ENCODE measurements at regions not wholly inside any gene's neighbourhood (a gene's known extent, or its start where the extent isn't known, plus 50 kb on each side); places are given as distances from the start of the nearest gene placed in this dataset.

DNA sequence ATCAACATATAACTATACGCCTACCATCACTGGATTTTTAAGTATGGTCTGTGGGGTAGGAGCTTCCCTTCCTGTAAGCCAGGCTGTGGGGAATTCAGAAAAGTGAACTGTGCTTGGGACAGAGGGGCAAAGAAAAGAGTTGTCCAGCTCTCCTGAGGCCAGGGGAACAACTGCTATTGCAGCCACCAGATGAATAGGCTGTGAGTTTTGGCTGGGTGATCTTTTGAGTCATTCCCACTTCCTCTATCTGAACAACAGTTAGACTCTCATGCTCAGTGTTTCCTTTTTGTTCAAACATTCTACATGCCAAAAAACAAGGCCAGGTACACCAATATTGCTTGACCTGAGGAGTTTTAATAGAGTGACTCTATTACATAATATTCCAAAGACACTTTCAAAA lies 426.2 kb upstream of the DACH1 start:
- H3K4me1 ChIP-seq (ENCODE audit: control insufficient read depth in 1 of 2, low read depth in 2 of 2) = no peaks in the 10 kb centered on the region
- DNase-seq (ENCODE audit: low spot score) = no peak
- H3K9me3 ChIP-seq = no peaks in the 10 kb centered on the region
- no peak overlapping the region for H3K4me3 ChIP-seq
- no peak overlapping the region for H3K27ac ChIP-seq
- TF ChIP-seq, protein P1, sequence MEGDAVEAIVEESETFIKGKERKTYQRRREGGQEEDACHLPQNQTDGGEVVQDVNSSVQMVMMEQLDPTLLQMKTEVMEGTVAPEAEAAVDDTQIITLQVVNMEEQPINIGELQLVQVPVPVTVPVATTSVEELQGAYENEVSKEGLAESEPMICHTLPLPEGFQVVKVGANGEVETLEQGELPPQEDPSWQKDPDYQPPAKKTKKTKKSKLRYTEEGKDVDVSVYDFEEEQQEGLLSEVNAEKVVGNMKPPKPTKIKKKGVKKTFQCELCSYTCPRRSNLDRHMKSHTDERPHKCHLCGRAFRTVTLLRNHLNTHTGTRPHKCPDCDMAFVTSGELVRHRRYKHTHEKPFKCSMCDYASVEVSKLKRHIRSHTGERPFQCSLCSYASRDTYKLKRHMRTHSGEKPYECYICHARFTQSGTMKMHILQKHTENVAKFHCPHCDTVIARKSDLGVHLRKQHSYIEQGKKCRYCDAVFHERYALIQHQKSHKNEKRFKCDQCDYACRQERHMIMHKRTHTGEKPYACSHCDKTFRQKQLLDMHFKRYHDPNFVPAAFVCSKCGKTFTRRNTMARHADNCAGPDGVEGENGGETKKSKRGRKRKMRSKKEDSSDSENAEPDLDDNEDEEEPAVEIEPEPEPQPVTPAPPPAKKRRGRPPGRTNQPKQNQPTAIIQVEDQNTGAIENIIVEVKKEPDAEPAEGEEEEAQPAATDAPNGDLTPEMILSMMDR (IDR thresholded peaks at IDR 0.05) = no peak
- H3K36me3 ChIP-seq = no peaks in the 10 kb centered on the region
- H3K27me3 ChIP-seq (replicated peaks; ENCODE audit: insufficient read depth) = no peaks in the 10 kb centered on the region
- ATAC-seq (ENCODE audit: insufficient number of reproducible peaks, low FRiP score, low read depth) = no peak

GRCh38 chr13:72290962-72291681 lies 424.1 kb upstream of the DACH1 start:
- Histone ChIP-seq H3K4me1 (ENCODE audit: control insufficient read depth in 1 of 2, low read depth in 2 of 2) (no peaks in the 10 kb centered on the region), H3K27ac (no peak overlapping the region), H3K27me3 (replicated peaks; ENCODE audit: insufficient read depth) (no peaks in the 10 kb centered on the region), H3K9me3 (no peaks in the 10 kb centered on the region), H3K4me3 (no peak overlapping the region), H3K36me3 (no peaks in the 10 kb centered on the region)
- DNase-seq (ENCODE audit: low spot score) = no peak
- TF ChIP-seq, protein P1 (IDR thresholded peaks at IDR 0.05) = no peak
- no peak for ATAC-seq (ENCODE audit: insufficient number of reproducible peaks, low FRiP score, low read depth)

DNA sequence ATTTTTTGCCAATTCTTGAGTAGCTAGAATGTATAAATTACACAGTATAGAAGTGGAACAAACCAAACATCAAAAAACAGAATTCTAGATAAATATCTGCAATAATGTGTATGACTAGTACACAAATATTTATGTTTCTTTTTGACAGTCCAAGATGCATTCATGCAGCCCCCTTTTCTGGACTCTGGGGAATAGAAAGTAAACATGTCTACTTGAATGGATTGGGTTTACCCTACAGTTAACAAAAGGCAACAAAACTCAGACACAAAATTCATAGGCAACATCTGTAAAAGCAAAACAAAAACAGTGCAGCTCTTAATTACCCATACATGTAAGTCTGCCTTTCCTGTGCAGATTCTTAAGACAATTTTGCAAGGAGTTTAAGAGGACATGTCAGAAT lies 419.4 kb upstream of the DACH1 start:
- Histone ChIP-seq H3K27ac (no peak overlapping the region), H3K4me1 (ENCODE audit: control insufficient read depth in 1 of 2, low read depth in 2 of 2) (no peaks in the 10 kb centered on the region), H3K9me3 (no peaks in the 10 kb centered on the region), H3K4me3 (no peak overlapping the region), H3K27me3 (replicated peaks; ENCODE audit: insufficient read depth) (no peaks in the 10 kb centered on the region), H3K36me3 (no peaks in the 10 kb centered on the region)
- ATAC-seq (ENCODE audit: insufficient number of reproducible peaks, low FRiP score, low read depth) (no peak), DNase-seq (ENCODE audit: low spot score) (no peak)
- TF ChIP-seq, protein P1 (IDR thresholded peaks at IDR 0.05) = no peak

- ATAC-seq (ENCODE audit: insufficient number of reproducible peaks, low FRiP score, low read depth) = no peak
- DNase-seq (ENCODE audit: low spot score) = no peak
- Histone ChIP-seq H3K4me3 (no peak overlapping the region), H3K27ac (no peak overlapping the region), H3K9me3 (no peaks in the 10 kb centered on the region), H3K36me3 (no peaks in the 10 kb centered on the region), H3K27me3 (replicated peaks; ENCODE audit: insufficient read depth) (no peaks in the 10 kb centered on the region), H3K4me1 (ENCODE audit: control insufficient read depth in 1 of 2, low read depth in 2 of 2) (no peaks in the 10 kb centered on the region)
- TF ChIP-seq, protein P1 (IDR thresholded peaks at IDR 0.05) = no peak
Measured at GRCh38 chr13:72284791-72285190, 417.8 kb upstream of the DACH1 start.

GRCh38 chr13:72261732-72262131 lies 394.7 kb upstream of the DACH1 start:
- Histone ChIP-seq H3K27ac (no peak overlapping the region), H3K36me3 (no peaks in the 10 kb centered on the region), H3K27me3 (replicated peaks; ENCODE audit: insufficient read depth) (no peaks in the 10 kb centered on the region), H3K4me1 (ENCODE audit: control insufficient read depth in 1 of 2, low read depth in 2 of 2) (no peaks in the 10 kb centered on the region), H3K4me3 (no peak overlapping the region), H3K9me3 (no peaks in the 10 kb centered on the region)
- TF ChIP-seq, protein P1 (IDR thresholded peaks at IDR 0.05) = no peak
- no peak for DNase-seq (ENCODE audit: low spot score)
- no peak for ATAC-seq (ENCODE audit: insufficient number of reproducible peaks, low FRiP score, low read depth)
